Bronchial epithelial cell (primary cell): ENCODE measurements at regions not wholly inside any gene's neighbourhood (a gene's known extent, or its start where the extent isn't known, plus 50 kb on each side); places are given as distances from the start of the nearest gene placed in this dataset.

Source experiments
- DNase-seq: peaks from one replicate; pipeline ENCODE4 v3.0.0-alpha.2; 2010; ENCODE audit warnings: low read depth
- FAIRE-seq: peaks from 2 replicates; lab custom pipeline; 2011; peaks lifted over from hg19 to GRCh38; lab: Jason Lieb, UNC
- H3K27me3 ChIP-seq: 2 replicates; pipeline ENCODE4 v1.5.1; 2011; ENCODE audit warnings: low read length; ENCODE audit not compliant: control insufficient read depth, insufficient read depth
- H3K36me3 ChIP-seq: 2 replicates; pipeline ENCODE4 v1.5.1; 2011; ENCODE audit warnings: low read length; ENCODE audit not compliant: control insufficient read depth, insufficient read depth
- H3K4me3 ChIP-seq: 2 replicates; pipeline ENCODE4 v1.5.1; 2011; ENCODE audit warnings: mild to moderate bottlenecking, low read depth, low read length, control low read depth
- CTCF ChIP-seq: IDR thresholded peaks from 2 replicates; pipeline ENCODE4 v1.5.1; 2011; ENCODE audit warnings: mild to moderate bottlenecking, moderate library complexity, low read length, control low read depth, inconsistent platforms; ENCODE audit not compliant: insufficient read depth, severe bottlenecking

GRCh38 chr4:176443117-176443516 is 123.4 kb downstream of the SPCS3 start:
- TF ChIP-seq CTCF, result no peak
- Histone ChIP-seq H3K27me3 (no peaks in the 10 kb centered on the region), H3K36me3 (no peaks in the 10 kb centered on the region), H3K4me3 (no peak overlapping the region)
- FAIRE-seq (no peak), DNase-seq (peak; percentile 95)

GRCh38 chr4:176443646-176444409 is 124.1 kb downstream of the SPCS3 start:
- Histone ChIP-seq H3K36me3 (no peaks in the 10 kb centered on the region), H3K4me3 (no peak overlapping the region), H3K27me3 (no peaks in the 10 kb centered on the region)
- FAIRE-seq (no peak), DNase-seq (peak; percentile 55)
- no peak for TF ChIP-seq CTCF

- Histone ChIP-seq H3K4me3 (no peak overlapping the region), H3K27me3 (no peaks in the 10 kb centered on the region), H3K36me3 (no peaks in the 10 kb centered on the region)
- DNase-seq (peak; percentile 76), FAIRE-seq (no peak)
- TF ChIP-seq CTCF, result no peak
These were observed 125.0 kb downstream of the SPCS3 start for GRCh38 chr4:176444741-176445140.

- DNase-seq (no peak), FAIRE-seq (no peak)
- no peak overlapping the region for H3K4me3 ChIP-seq
- H3K36me3 ChIP-seq, result no peaks in the 10 kb centered on the region
- no peaks in the 10 kb centered on the region for H3K27me3 ChIP-seq
- no peak for TF ChIP-seq CTCF
These were observed 129.0 kb downstream of the SPCS3 start for GRCh38 chr4:176448761-176449160.

- no peak for TF ChIP-seq CTCF
- Histone ChIP-seq H3K27me3 (no peaks in the 10 kb centered on the region), H3K4me3 (no peak overlapping the region), H3K36me3 (no peaks in the 10 kb centered on the region)
- no peak for DNase-seq
- no peak for FAIRE-seq
These were observed 131.7 kb downstream of the SPCS3 start for GRCh38 chr4:176451443-176451842.

- no peak overlapping the region for H3K4me3 ChIP-seq
- no peak for TF ChIP-seq CTCF
- H3K36me3 ChIP-seq, result no peaks in the 10 kb centered on the region
- FAIRE-seq, result no peak
- no peak for DNase-seq
- H3K27me3 ChIP-seq, result no peaks in the 10 kb centered on the region
These were observed 133.3 kb downstream of the SPCS3 start for GRCh38 chr4:176453079-176453478.
